ENCODE measurements at regions not wholly inside any gene's neighbourhood (a gene's known extent, or its start where the extent isn't known, plus 50 kb on each side); places are given as distances from the start of the nearest gene placed in this dataset.

DNA sequence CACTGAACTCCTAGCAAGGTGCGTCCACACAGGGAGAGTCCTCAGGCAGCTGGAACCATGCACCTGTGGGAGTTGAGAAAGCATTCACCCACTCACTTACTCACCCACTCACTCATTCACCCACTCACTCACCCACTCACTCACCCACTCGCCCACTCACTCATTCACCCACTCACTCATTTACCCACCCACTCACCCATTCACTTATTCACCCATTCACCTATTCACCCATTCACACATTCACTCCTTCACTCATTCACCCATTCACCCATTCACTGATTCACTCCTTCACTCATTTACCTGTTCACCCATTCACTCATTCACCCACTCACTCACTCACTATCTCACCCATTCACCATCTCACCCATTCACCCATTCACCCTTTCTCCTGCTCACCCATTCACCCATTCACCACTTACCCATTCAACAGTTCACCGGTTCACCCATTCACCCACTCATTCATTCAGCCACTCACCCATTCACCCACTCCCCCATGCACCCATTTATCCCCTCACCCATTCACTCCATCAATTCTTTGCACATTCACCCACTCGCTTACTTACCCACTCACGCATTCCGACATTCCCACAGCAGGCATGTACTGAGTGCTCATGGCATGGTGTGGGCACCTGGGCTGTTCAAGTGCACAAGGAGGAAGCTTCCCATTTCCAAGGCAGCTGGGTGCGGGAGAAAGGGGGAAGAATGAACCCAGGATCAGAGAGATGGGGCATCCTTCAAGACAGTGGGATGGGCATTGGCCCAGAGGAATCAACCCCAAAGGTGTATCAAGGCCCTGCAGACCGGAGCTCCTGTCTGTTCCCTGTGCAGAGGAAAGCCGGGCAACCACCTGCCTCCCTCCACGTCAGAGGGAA, 135.2 kb upstream of the C14orf180 start:
- H3K27ac ChIP-seq (ENCODE audit: low read depth, low read length, poor library complexity, severe bottlenecking) = no peak overlapping the region
- no peak for DNase-seq (ENCODE audit: low spot score)
- BruUV-seq (replicated peaks) = no TSS peak
- H3K4me3 ChIP-seq (ENCODE audit: low read depth, low read length, poor library complexity, severe bottlenecking) = no peak overlapping the region
- POLR2A ChIA-PET (ENCODE audit: low non-redundant PET) = no interaction called here
- TF ChIP-seq, protein P1, sequence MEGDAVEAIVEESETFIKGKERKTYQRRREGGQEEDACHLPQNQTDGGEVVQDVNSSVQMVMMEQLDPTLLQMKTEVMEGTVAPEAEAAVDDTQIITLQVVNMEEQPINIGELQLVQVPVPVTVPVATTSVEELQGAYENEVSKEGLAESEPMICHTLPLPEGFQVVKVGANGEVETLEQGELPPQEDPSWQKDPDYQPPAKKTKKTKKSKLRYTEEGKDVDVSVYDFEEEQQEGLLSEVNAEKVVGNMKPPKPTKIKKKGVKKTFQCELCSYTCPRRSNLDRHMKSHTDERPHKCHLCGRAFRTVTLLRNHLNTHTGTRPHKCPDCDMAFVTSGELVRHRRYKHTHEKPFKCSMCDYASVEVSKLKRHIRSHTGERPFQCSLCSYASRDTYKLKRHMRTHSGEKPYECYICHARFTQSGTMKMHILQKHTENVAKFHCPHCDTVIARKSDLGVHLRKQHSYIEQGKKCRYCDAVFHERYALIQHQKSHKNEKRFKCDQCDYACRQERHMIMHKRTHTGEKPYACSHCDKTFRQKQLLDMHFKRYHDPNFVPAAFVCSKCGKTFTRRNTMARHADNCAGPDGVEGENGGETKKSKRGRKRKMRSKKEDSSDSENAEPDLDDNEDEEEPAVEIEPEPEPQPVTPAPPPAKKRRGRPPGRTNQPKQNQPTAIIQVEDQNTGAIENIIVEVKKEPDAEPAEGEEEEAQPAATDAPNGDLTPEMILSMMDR (conservative IDR thresholded peaks at IDR 0.05; ENCODE audit: low read depth, low read length) = no peak
- TF ChIP-seq EZH2 (IDR thresholded peaks at IDR 0.05; ENCODE audit: borderline replicate concordance, low read depth, low read length, poor library complexity, severe bottlenecking) = no peak
- CTCF ChIA-PET = no interaction called here
- H3K9me3 ChIP-seq (ENCODE audit: low read depth, low read length, poor library complexity, severe bottlenecking) = peaks cover 10% of the 10 kb centered on the region
- H3K27me3 ChIP-seq (replicated peaks; ENCODE audit: insufficient read depth, low read depth, low read length, poor library complexity) = peaks cover 25% of the 10 kb centered on the region
- intact Hi-C loops (cut with micrococcal nuclease; ENCODE audit: unreplicated experiment) = no loop called here
- no peaks in the 10 kb centered on the region for H3K36me3 ChIP-seq (ENCODE audit: insufficient read depth, low read length, poor library complexity, severe bottlenecking)
- no peaks in the 10 kb centered on the region for H3K4me1 ChIP-seq (ENCODE audit: insufficient read depth, low read length, poor library complexity, severe bottlenecking)

DNA sequence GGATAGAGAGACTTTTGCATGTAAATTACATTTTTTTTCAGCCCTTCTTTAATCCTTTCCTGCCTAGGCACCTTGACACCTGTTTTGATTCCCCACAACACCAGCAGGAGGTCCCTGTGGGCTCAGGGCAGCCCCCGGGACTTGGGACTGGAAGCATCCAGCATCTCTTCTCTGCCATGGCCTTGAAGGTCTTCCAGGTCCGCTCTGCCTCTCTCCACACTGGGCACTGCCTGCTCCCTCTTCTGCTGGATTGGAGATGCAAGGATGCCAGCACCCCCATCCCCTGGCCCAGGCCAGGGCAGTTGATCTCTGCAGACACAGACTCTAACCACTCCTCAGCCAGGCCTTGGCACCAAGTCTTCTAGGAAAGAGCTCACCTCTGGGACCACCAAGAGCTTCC, 134.5 kb upstream of the C14orf180 start:
- no peaks in the 10 kb centered on the region for H3K36me3 ChIP-seq (ENCODE audit: insufficient read depth, low read length, poor library complexity, severe bottlenecking)
- TF ChIP-seq, protein P1 (conservative IDR thresholded peaks at IDR 0.05; ENCODE audit: low read depth, low read length) = no peak
- no peak for TF ChIP-seq EZH2 (IDR thresholded peaks at IDR 0.05; ENCODE audit: borderline replicate concordance, low read depth, low read length, poor library complexity, severe bottlenecking)
- no TSS peak for BruUV-seq (replicated peaks)
- peaks cover 29% of the 10 kb centered on the region for H3K27me3 ChIP-seq (replicated peaks; ENCODE audit: insufficient read depth, low read depth, low read length, poor library complexity)
- H3K9me3 ChIP-seq (ENCODE audit: low read depth, low read length, poor library complexity, severe bottlenecking) = peaks cover 12% of the 10 kb centered on the region
- intact Hi-C loops (cut with micrococcal nuclease; ENCODE audit: unreplicated experiment) = no loop called here
- no peak overlapping the region for H3K27ac ChIP-seq (ENCODE audit: low read depth, low read length, poor library complexity, severe bottlenecking)
- no peak for DNase-seq (ENCODE audit: low spot score)
- CTCF ChIA-PET = no interaction called here
- no peaks in the 10 kb centered on the region for H3K4me1 ChIP-seq (ENCODE audit: insufficient read depth, low read length, poor library complexity, severe bottlenecking)
- no peak overlapping the region for H3K4me3 ChIP-seq (ENCODE audit: low read depth, low read length, poor library complexity, severe bottlenecking)
- POLR2A ChIA-PET (ENCODE audit: low non-redundant PET) = no interaction called here

DNA sequence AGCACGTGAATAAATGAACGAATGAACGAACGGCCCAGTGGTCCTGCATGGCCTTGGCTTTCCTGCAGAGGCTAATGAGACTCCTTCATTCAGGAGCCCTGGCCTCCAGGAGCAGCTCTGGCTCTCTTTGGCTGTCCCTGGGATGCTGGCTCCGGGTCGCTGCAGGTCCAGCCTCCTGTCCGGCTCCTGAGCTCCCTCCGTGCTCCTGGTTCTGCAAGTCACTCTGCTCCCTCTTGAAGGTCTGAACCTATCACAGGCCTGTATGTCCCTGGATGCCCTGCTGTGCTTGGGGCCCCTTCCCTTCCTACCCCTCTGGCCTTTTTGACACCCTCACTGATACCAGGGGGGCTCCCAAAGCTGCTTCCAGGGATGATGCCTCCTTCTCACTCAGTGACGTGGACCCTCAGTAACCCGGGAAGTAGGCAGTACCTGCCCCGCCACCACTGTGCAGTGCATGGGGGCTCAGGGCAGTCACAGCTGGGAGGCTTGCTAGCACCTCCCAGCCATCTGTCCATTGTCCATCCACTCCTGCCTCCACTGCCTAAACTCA, 133.7 kb upstream of the C14orf180 start:
- Histone ChIP-seq H3K27me3 (replicated peaks; ENCODE audit: insufficient read depth, low read depth, low read length, poor library complexity) (peaks cover 30% of the 10 kb centered on the region), H3K4me1 (ENCODE audit: insufficient read depth, low read length, poor library complexity, severe bottlenecking) (no peaks in the 10 kb centered on the region), H3K36me3 (ENCODE audit: insufficient read depth, low read length, poor library complexity, severe bottlenecking) (no peaks in the 10 kb centered on the region), H3K27ac (ENCODE audit: low read depth, low read length, poor library complexity, severe bottlenecking) (no peak overlapping the region), H3K4me3 (ENCODE audit: low read depth, low read length, poor library complexity, severe bottlenecking) (no peak overlapping the region), H3K9me3 (ENCODE audit: low read depth, low read length, poor library complexity, severe bottlenecking) (peaks cover 12% of the 10 kb centered on the region)
- TF ChIP-seq, protein P1 (conservative IDR thresholded peaks at IDR 0.05; ENCODE audit: low read depth, low read length) = no peak
- TF ChIP-seq EZH2 (IDR thresholded peaks at IDR 0.05; ENCODE audit: borderline replicate concordance, low read depth, low read length, poor library complexity, severe bottlenecking) = no peak
- no TSS peak for BruUV-seq (replicated peaks)
- intact Hi-C loops (cut with micrococcal nuclease; ENCODE audit: unreplicated experiment) = no loop called here
- ChIA-PET CTCF (no interaction called here), POLR2A (ENCODE audit: low non-redundant PET) (no interaction called here)
- DNase-seq (ENCODE audit: low spot score) = no peak
